Colonic mucosa (tissue), 4 donors: ENCODE measurements at regions not wholly inside any gene's neighbourhood (a gene's known extent, or its start where the extent isn't known, plus 50 kb on each side); places are given as distances from the start of the nearest gene placed in this dataset.

Source experiments
- DNase-seq: peaks from one replicate; pipeline ENCODE4 v3.0.0-alpha.2; 2020
- H3K27ac ChIP-seq: fragments of 200-600 bp; one replicate; pipeline ENCODE4 v1.8.0; 2021
- H3K27me3 ChIP-seq: fragments of 200-600 bp; one replicate; pipeline ENCODE4 v1.8.0; 2021
- H3K36me3 ChIP-seq: fragments of 200-600 bp; one replicate; pipeline ENCODE4 v1.8.0; 2021
- H3K4me1 ChIP-seq: fragments of 200-600 bp; one replicate; pipeline ENCODE4 v1.8.0; 2021; ENCODE audit warnings: mild to moderate bottlenecking
- H3K4me3 ChIP-seq: fragments of 200-600 bp; one replicate; pipeline ENCODE4 v1.8.0; 2021
- H3K9ac ChIP-seq, 2 donors: one replicate each; pipeline ENCODE4 v1.7.0; 2013; ENCODE audit warnings: control low read depth in 2 of 2, low read depth in 2 of 2, low read length in 2 of 2
- H3K9me3 ChIP-seq: fragments of 200-600 bp; one replicate; pipeline ENCODE4 v1.8.0; 2021
- intact Hi-C: fragments of 100-400 bp; cut with DNase I; formaldehyde crosslinking; loops from one replicate; pipeline ENCODE4 v1.14.1; 2022
- TF ChIP-seq, protein P1 (sequence below): fragments of 200-600 bp; IDR thresholded peaks from one replicate; pipeline ENCODE4 v1.8.0; 2022; ENCODE audit warnings: antibody characterized with exemption, mild to moderate bottlenecking
- donor health status: healthy.
- donor health status: DM: no; HTN: no; CAD: no.
- donor health status: DM: no; HTN: no; CAD: no.

DNA sequence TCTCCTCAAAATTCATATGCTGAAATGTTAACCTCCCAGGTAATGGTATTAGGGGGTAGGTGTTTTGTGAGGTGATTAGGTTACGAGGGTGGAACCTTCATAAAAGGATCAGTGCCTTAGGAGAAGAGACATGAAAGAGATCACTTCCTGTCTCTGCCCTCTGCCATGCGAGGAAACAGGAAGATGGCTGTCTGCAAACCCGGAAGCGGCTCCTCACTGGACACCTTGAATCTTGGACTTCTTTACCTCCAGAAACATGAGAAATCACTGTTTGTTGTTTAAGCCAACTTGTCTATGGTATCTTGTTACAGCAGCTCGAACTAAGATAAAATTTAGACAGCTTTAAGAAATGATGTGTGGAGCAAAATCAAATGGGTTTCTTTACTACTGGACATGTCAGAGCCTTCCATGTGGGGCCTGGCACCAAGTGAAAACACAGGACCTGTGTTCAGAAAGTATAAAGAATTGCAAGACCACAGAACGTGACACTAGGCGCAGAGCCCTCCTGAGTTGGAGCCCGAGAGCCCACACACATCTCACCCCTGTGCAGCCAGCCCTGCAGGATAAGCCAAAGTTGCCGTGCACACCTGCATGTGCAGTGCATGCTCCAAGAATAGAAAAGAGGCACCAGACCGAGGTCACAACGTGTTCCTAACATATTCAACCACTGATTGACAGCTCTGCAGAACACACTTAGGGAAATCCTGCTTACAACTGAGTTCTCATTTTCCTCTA lies 112.5 kb upstream of the UQCRFS1 start:
- no peak overlapping the region for H3K9ac ChIP-seq
- H3K36me3 ChIP-seq, result no peaks in the 10 kb centered on the region
- intact Hi-C loops, result no loop called here
- no peaks in the 10 kb centered on the region for H3K27me3 ChIP-seq
- no peak for DNase-seq
- TF ChIP-seq, protein P1, sequence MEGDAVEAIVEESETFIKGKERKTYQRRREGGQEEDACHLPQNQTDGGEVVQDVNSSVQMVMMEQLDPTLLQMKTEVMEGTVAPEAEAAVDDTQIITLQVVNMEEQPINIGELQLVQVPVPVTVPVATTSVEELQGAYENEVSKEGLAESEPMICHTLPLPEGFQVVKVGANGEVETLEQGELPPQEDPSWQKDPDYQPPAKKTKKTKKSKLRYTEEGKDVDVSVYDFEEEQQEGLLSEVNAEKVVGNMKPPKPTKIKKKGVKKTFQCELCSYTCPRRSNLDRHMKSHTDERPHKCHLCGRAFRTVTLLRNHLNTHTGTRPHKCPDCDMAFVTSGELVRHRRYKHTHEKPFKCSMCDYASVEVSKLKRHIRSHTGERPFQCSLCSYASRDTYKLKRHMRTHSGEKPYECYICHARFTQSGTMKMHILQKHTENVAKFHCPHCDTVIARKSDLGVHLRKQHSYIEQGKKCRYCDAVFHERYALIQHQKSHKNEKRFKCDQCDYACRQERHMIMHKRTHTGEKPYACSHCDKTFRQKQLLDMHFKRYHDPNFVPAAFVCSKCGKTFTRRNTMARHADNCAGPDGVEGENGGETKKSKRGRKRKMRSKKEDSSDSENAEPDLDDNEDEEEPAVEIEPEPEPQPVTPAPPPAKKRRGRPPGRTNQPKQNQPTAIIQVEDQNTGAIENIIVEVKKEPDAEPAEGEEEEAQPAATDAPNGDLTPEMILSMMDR, result no peak
- H3K4me3 ChIP-seq, result no peak overlapping the region
- H3K9me3 ChIP-seq, result no peaks in the 10 kb centered on the region
- no peak overlapping the region for H3K27ac ChIP-seq
- no peaks in the 10 kb centered on the region for H3K4me1 ChIP-seq

DNA sequence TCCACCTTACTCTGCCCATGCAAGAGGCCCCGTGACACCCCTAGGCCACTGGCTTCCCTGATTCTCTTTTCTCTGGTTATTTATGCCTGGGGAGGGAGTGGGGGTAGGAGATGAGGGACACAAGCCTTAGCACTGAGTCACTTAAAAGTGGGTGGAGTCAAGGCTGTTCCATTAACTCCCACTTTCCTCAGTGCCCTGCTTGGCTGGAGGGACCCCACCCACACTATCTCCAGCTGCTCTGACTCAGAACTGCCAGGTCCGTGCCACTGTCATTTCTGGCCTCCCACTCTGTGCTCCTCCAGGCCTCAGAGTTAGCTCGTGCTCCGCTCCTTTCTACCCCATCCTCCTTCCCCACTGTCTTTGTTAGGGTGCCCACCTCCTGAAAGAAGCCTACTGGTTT lies 113.4 kb upstream of the UQCRFS1 start:
- Histone ChIP-seq H3K4me1 (no peaks in the 10 kb centered on the region), H3K9ac (no peak overlapping the region), H3K4me3 (no peak overlapping the region), H3K27me3 (no peaks in the 10 kb centered on the region), H3K27ac (no peak overlapping the region), H3K36me3 (no peaks in the 10 kb centered on the region), H3K9me3 (no peaks in the 10 kb centered on the region)
- no peak for DNase-seq
- TF ChIP-seq, protein P1, result no peak
- intact Hi-C loops, result no loop called here

DNA sequence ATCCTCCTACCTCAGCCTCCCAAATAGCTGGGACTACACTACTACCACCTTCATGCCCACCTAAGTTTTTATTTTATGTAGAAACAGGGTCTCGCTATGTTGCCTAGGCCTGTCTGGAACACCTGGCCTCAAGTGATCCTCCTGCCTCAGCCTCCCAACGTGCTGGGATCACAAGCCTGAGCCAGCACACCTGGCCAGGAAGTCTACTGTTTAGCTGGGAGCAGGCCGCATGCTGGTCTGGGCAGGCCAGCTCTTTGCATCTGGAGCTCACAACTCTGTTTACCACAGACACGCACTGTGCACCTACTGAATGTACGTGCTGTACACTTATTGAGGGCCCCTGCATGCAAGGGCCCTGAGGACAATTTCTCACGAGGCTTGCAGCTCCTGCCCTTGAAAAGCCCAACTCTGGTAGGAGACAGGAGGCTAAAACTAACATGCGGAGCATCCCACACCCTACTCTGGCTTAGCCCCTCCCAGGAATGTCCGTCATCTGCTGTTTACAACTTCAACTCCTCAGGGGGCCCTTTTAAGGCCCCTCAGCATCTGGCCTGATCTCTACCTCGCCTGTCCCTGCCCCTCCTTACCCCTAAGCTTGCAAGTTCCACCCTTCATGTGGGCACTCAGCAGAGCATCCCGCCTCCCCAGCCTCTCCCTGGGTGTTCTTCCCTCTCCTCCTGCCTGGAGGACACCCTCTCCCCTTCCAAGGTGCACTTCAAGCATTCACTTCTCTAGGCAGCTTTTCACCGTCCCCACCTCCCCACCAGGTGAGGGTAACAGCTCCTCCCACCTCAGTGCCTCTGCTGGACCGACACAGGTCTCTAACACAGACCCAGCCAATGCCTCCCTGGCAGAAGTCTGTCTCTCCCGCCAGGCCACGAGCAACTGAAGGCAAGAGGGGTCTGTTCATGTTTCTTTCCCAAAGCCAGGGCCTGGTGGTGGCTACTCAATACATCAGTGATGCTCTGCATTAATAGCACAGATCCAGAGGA lies 114.2 kb upstream of the UQCRFS1 start:
- DNase-seq, result no peak
- no peak overlapping the region for H3K27ac ChIP-seq
- H3K27me3 ChIP-seq, result no peaks in the 10 kb centered on the region
- H3K9ac ChIP-seq, result no peak overlapping the region
- intact Hi-C loops, result no loop called here
- TF ChIP-seq, protein P1, result no peak
- H3K9me3 ChIP-seq, result no peaks in the 10 kb centered on the region
- no peaks in the 10 kb centered on the region for H3K4me1 ChIP-seq
- no peaks in the 10 kb centered on the region for H3K36me3 ChIP-seq
- H3K4me3 ChIP-seq, result no peak overlapping the region

DNA sequence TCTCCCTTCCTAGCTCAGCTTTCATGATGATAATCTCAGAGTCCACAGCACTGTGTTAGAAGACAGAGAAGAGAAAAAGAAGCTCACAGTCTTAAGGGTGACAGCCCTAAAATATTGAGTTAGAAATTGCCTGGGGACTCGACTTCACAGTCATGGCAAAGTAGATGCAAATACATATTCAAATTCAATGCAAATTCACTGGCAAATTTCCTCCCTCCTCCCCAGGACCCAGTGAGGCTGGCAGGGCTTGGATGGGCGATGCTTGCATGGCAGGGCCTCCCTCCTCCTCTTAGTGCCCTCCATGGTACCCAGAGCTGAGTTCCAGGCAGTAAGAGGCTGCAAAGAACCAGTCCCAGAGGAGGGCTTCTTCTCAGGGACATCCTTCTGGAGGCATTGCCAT lies 115.6 kb upstream of the UQCRFS1 start:
- Histone ChIP-seq H3K4me1 (no peaks in the 10 kb centered on the region), H3K4me3 (no peak overlapping the region), H3K9me3 (no peaks in the 10 kb centered on the region), H3K27ac (no peak overlapping the region), H3K36me3 (no peaks in the 10 kb centered on the region), H3K9ac (no peak overlapping the region), H3K27me3 (no peaks in the 10 kb centered on the region)
- intact Hi-C loops, result no loop called here
- TF ChIP-seq, protein P1, result no peak
- no peak for DNase-seq

DNA sequence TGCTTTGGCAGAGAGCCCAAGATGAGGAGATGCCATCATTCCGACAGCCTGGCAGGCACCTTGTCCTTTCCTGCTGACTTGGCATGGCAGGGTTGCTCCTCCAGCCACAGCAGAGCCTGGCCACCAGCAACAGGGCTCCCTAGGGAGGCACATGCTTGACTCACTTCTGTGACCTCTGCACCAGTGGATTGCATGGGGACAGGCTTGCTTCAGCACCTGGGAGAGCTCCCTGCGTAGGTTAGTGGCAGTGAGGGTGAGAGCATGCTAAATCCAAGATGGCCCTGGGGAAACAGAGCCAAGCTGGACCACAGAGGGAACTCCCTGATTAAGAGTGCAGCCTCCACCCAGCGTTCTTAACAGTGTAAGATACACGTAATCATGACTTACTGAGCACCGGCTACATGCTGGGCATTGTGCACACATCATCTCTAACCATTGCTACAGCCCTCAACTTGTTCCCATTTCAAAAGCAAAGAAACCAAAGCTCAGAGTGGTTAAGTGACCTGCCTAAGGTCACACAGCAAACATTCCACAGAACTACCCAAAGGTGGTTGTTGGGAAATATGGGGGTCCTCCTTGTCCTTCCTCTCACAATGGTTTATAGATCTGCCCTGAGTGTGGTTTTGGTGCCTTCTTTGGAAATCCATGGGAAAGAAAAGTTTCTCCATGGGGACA lies 116.6 kb upstream of the UQCRFS1 start:
- intact Hi-C loops, result no loop called here
- H3K36me3 ChIP-seq, result no peaks in the 10 kb centered on the region
- H3K4me1 ChIP-seq, result no peaks in the 10 kb centered on the region
- H3K9me3 ChIP-seq, result no peaks in the 10 kb centered on the region
- H3K4me3 ChIP-seq, result no peak overlapping the region
- H3K9ac ChIP-seq, result no peak overlapping the region
- no peak overlapping the region for H3K27ac ChIP-seq
- no peak for DNase-seq
- TF ChIP-seq, protein P1, result no peak
- no peaks in the 10 kb centered on the region for H3K27me3 ChIP-seq
